ENCODE measurements at regions not wholly inside any gene's neighbourhood (a gene's known extent, or its start where the extent isn't known, plus 50 kb on each side); places are given as distances from the start of the nearest gene placed in this dataset.

DNA sequence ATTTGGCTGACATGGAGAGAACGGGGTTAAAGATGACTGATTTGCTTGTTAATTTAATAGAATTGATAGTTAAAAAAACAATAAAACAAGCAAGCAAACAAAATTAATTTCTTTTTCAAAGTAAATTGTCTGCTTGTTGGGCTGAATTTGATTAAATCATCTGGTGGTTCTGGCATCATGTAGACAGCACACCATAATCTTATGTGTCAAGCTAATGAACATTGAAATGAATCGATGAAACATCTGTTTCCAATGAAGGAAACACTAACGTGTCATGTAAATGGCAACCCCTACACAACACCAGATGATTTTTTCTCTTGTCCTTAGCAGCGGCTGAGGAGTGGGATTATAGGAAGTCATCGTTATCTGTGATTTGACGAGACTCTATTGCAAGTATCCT lies 399.6 kb upstream of the RAG2 start:
- H3K9me3 ChIP-seq (ENCODE audit: insufficient read depth, low read depth, low read length) = no peaks in the 10 kb centered on the region
- H3K4me3 ChIP-seq (ENCODE audit: low read length) = no peak overlapping the region
- H3K27ac ChIP-seq (ENCODE audit: low read depth, low read length) = no peak overlapping the region
- no peaks in the 10 kb centered on the region for H3K4me1 ChIP-seq (ENCODE audit: insufficient read depth, low read length)
- 93% methylated on average over 6 of the region's 6 CpGs for WGBS
- H3K9ac ChIP-seq (ENCODE audit: low read depth, low read length) = no peak overlapping the region
- no peaks in the 10 kb centered on the region for H3K36me3 ChIP-seq (ENCODE audit: insufficient read depth, low read length)
- H3K27me3 ChIP-seq (ENCODE audit: insufficient read depth, low read length) = no peaks in the 10 kb centered on the region

DNA sequence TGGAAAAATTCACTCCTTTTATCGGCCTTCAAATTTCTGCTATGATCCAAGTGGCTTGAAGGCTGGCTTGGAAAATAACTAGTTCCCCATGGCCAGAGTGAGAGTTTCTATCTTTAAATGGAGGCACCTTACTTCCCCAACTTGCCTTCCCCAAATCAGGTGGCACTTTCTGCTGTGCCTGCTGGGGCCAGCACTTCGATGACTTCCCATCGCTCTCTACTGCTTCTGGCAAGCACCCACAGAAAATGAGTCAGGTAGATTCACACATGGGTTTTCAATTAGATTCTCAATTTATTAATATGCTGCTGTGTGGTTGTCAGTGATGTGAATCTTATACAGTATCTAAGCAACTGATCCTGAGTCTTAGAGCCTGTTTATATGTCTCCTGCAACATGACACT lies 398.8 kb upstream of the RAG2 start:
- Histone ChIP-seq H3K9me3 (ENCODE audit: insufficient read depth, low read depth, low read length) (no peaks in the 10 kb centered on the region), H3K4me1 (ENCODE audit: insufficient read depth, low read length) (no peaks in the 10 kb centered on the region), H3K4me3 (ENCODE audit: low read length) (no peak overlapping the region), H3K27me3 (ENCODE audit: insufficient read depth, low read length) (no peaks in the 10 kb centered on the region), H3K36me3 (ENCODE audit: insufficient read depth, low read length) (no peaks in the 10 kb centered on the region), H3K9ac (ENCODE audit: low read depth, low read length) (no peak overlapping the region), H3K27ac (ENCODE audit: low read depth, low read length) (no peak overlapping the region)
- 93% methylated on average over 3 of the region's 3 CpGs for WGBS

DNA sequence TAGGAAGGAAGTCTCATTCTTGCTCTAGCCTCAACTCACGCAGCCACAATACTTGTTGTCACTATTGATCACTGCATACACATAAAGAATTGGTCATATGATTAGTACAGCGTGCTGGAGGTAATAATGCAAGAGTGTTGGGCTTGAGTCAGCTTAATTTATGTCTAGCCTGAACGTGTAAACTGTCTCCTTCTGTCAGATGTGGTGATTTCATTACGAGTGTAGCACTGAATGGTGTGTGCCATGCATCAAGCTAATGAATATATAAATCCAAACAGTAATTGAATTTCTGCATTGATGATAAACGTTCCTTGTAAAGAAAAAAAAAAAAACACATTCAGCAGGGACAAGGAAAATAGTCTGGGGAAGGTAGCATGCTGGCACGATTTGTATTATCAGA lies 396.2 kb upstream of the RAG2 start:
- Histone ChIP-seq H3K4me1 (ENCODE audit: insufficient read depth, low read length) (no peaks in the 10 kb centered on the region), H3K9ac (ENCODE audit: low read depth, low read length) (no peak overlapping the region), H3K36me3 (ENCODE audit: insufficient read depth, low read length) (no peaks in the 10 kb centered on the region), H3K27ac (ENCODE audit: low read depth, low read length) (no peak overlapping the region), H3K4me3 (ENCODE audit: low read length) (no peak overlapping the region), H3K9me3 (ENCODE audit: insufficient read depth, low read depth, low read length) (no peaks in the 10 kb centered on the region), H3K27me3 (ENCODE audit: insufficient read depth, low read length) (no peaks in the 10 kb centered on the region)
- 85% methylated on average over 5 of the region's 6 CpGs for WGBS

DNA sequence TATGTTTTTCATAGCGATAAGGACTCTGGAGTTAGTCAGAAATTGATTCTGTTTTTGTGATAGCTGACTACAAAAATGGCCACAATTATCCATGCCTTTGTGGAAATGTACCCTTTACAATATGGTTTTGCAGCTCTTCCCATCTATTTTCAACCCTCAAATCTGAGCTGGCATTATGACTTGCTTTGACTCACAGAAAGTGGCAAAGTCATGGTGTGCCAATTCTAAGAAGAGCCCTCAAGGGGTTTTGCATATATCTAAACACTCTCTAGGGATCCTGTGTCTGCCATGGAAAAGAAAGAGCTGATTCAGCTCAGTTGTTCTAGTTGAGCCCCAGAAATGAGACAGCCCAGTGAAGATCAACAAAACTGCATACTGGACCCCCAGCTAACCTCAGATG lies 390.5 kb upstream of the RAG2 start:
- H3K36me3 ChIP-seq (ENCODE audit: insufficient read depth, low read length) = no peaks in the 10 kb centered on the region
- H3K4me3 ChIP-seq (ENCODE audit: low read length) = no peak overlapping the region
- WGBS = 95% methylated on average over 1 of the region's 1 CpG
- H3K4me1 ChIP-seq (ENCODE audit: insufficient read depth, low read length) = no peaks in the 10 kb centered on the region
- H3K9me3 ChIP-seq (ENCODE audit: insufficient read depth, low read depth, low read length) = peaks cover 18% of the 10 kb centered on the region
- no peak overlapping the region for H3K27ac ChIP-seq (ENCODE audit: low read depth, low read length)
- H3K27me3 ChIP-seq (ENCODE audit: insufficient read depth, low read length) = no peaks in the 10 kb centered on the region
- no peak overlapping the region for H3K9ac ChIP-seq (ENCODE audit: low read depth, low read length)

DNA sequence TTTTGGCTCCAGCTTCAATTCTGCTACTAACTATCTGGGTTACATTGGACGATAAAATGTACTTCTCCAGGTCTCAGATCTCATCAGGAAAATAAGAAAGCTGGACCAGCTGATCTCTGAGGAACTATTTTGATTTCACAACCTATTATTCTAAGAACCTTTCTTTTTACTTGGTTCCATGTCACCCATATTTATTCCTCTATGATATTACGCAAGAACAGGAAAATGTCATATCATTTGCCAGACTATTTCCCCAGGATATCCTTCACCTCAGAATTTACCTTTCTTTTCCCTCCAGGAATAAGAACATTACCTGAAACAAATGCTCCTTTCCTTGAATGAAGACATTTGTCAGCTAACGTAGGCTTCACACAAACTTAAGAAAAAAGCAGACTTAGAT lies 387.5 kb upstream of the RAG2 start:
- Histone ChIP-seq H3K4me3 (ENCODE audit: low read length) (no peak overlapping the region), H3K27me3 (ENCODE audit: insufficient read depth, low read length) (no peaks in the 10 kb centered on the region), H3K9me3 (ENCODE audit: insufficient read depth, low read depth, low read length) (peaks cover 32% of the 10 kb centered on the region), H3K36me3 (ENCODE audit: insufficient read depth, low read length) (no peaks in the 10 kb centered on the region), H3K4me1 (ENCODE audit: insufficient read depth, low read length) (no peaks in the 10 kb centered on the region), H3K27ac (ENCODE audit: low read depth, low read length) (no peak overlapping the region), H3K9ac (ENCODE audit: low read depth, low read length) (no peak overlapping the region)
- 96% methylated on average over 3 of the region's 3 CpGs for WGBS

GRCh38 chr11:36976741-36977140 lies 378.7 kb upstream of the RAG2 start:
- WGBS = 83% methylated on average over 2 of the region's 2 CpGs
- H3K36me3 ChIP-seq (ENCODE audit: insufficient read depth, low read length) = no peaks in the 10 kb centered on the region
- H3K9me3 ChIP-seq (ENCODE audit: insufficient read depth, low read depth, low read length) = peaks cover 19% of the 10 kb centered on the region
- H3K27ac ChIP-seq (ENCODE audit: low read depth, low read length) = no peak overlapping the region
- no peak overlapping the region for H3K9ac ChIP-seq (ENCODE audit: low read depth, low read length)
- no peaks in the 10 kb centered on the region for H3K27me3 ChIP-seq (ENCODE audit: insufficient read depth, low read length)
- no peaks in the 10 kb centered on the region for H3K4me1 ChIP-seq (ENCODE audit: insufficient read depth, low read length)
- H3K4me3 ChIP-seq (ENCODE audit: low read length) = no peak overlapping the region

- Histone ChIP-seq H3K27me3 (ENCODE audit: insufficient read depth, low read length) (no peaks in the 10 kb centered on the region), H3K4me1 (ENCODE audit: insufficient read depth, low read length) (no peaks in the 10 kb centered on the region), H3K9ac (ENCODE audit: low read depth, low read length) (no peak overlapping the region), H3K9me3 (ENCODE audit: insufficient read depth, low read depth, low read length) (0 out of 2 replicates have a peak, but pooled peaks cover 9% of the 10 kb centered on the region), H3K4me3 (ENCODE audit: low read length) (no peak overlapping the region), H3K27ac (ENCODE audit: low read depth, low read length) (no peak overlapping the region), H3K36me3 (ENCODE audit: insufficient read depth, low read length) (no peaks in the 10 kb centered on the region)
- WGBS = no CpG with 5 or more reads among the region's 1 CpG
Measured at GRCh38 chr11:36974771-36975170, 376.7 kb upstream of the RAG2 start.

GRCh38 chr11:36953976-36954375 lies 355.9 kb upstream of the RAG2 start:
- Histone ChIP-seq H3K4me3 (ENCODE audit: low read length) (no peak overlapping the region), H3K27ac (ENCODE audit: low read depth, low read length) (no peak overlapping the region), H3K27me3 (ENCODE audit: insufficient read depth, low read length) (no peaks in the 10 kb centered on the region), H3K36me3 (ENCODE audit: insufficient read depth, low read length) (no peaks in the 10 kb centered on the region), H3K9ac (ENCODE audit: low read depth, low read length) (no peak overlapping the region), H3K9me3 (ENCODE audit: insufficient read depth, low read depth, low read length) (no peaks in the 10 kb centered on the region; the same call in 1 of the 2 replicates), H3K4me1 (ENCODE audit: insufficient read depth, low read length) (no peaks in the 10 kb centered on the region)

DNA sequence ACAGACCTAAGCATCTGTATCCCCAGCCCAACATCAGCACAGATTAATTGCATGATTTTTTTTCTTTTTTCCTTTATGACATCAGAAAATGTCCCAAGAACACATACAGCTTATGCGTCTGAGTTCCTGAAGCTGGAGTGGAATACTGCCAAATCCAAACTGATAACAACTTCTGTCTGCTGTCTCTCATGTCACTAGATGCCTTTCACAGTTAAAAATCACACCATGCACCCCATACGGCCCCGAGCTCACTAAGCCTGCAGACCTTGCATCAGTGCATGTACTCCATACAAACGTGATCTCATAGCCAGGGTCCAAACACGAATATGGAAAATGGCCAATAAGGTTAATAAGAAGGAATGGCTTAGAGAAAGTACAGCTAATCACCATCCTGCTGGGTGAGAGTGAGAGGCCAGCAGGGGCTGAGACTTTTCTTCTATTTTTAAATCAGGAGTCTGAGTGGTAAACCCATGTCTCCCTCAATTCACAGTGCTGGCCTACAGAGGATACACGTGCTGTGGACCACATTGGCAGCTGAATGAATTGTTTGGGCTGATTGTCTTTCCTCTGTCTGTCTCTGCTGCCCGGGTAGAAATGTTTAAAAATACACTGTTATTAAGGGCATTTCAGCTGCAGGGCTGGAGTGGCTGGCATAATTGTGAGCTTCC lies 350.6 kb upstream of the RAG2 start:
- no peak overlapping the region for H3K27ac ChIP-seq (ENCODE audit: low read depth, low read length)
- 84% methylated on average over 7 of the region's 7 CpGs for WGBS

DNA sequence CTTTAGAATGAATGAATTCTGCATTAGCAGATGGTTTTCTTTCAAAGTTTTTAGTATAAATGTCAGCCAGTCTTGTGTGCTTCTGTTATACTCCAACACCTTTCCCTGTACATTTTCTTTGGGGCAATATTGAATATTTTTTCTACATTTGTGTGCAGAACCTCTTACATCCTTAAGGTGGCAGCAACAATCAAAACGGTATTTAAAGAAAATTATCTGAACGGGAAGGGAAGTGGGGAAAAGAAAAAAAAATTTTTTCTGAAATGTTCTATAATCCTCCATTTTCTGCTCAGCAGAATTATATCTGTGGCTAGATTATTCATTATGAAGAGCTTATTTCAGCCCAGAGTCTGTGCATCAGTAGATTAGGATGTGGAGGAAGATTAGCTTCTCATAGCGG lies 347.3 kb upstream of the RAG2 start:
- Histone ChIP-seq H3K4me3 (ENCODE audit: low read length) (no peak overlapping the region), H3K36me3 (ENCODE audit: insufficient read depth, low read length) (no peaks in the 10 kb centered on the region), H3K27ac (ENCODE audit: low read depth, low read length) (no peak overlapping the region), H3K4me1 (ENCODE audit: insufficient read depth, low read length) (no peaks in the 10 kb centered on the region), H3K9me3 (ENCODE audit: insufficient read depth, low read depth, low read length) (no peaks in the 10 kb centered on the region; the same call in 1 of the 2 replicates), H3K9ac (ENCODE audit: low read depth, low read length) (no peak overlapping the region), H3K27me3 (ENCODE audit: insufficient read depth, low read length) (no peaks in the 10 kb centered on the region)
- 91% methylated on average over 1 of the region's 3 CpGs for WGBS

More for the DNA sequence above, 350.6 kb upstream of the RAG2 start:
- Histone ChIP-seq H3K27me3 (ENCODE audit: insufficient read depth, low read length) (no peaks in the 10 kb centered on the region), H3K9ac (ENCODE audit: low read depth, low read length) (no peak overlapping the region), H3K36me3 (ENCODE audit: insufficient read depth, low read length) (no peaks in the 10 kb centered on the region), H3K4me1 (ENCODE audit: insufficient read depth, low read length) (no peaks in the 10 kb centered on the region), H3K9me3 (ENCODE audit: insufficient read depth, low read depth, low read length) (no peaks in the 10 kb centered on the region; the same call in 1 of the 2 replicates), H3K4me3 (ENCODE audit: low read length) (no peak overlapping the region)

- no peak overlapping the region for H3K4me3 ChIP-seq (ENCODE audit: low read length)
- 98% methylated on average over 4 of the region's 5 CpGs for WGBS
- H3K4me1 ChIP-seq (ENCODE audit: insufficient read depth, low read length) = no peaks in the 10 kb centered on the region
- H3K27me3 ChIP-seq (ENCODE audit: insufficient read depth, low read length) = no peaks in the 10 kb centered on the region; the same call in 1 of the 2 replicates
- no peak overlapping the region for H3K9ac ChIP-seq (ENCODE audit: low read depth, low read length)
- H3K9me3 ChIP-seq (ENCODE audit: insufficient read depth, low read depth, low read length) = no peaks in the 10 kb centered on the region
- H3K27ac ChIP-seq (ENCODE audit: low read depth, low read length) = no peak overlapping the region
- no peaks in the 10 kb centered on the region for H3K36me3 ChIP-seq (ENCODE audit: insufficient read depth, low read length)
Measured at GRCh38 chr11:36933481-36933880, 335.4 kb upstream of the RAG2 start.

DNA sequence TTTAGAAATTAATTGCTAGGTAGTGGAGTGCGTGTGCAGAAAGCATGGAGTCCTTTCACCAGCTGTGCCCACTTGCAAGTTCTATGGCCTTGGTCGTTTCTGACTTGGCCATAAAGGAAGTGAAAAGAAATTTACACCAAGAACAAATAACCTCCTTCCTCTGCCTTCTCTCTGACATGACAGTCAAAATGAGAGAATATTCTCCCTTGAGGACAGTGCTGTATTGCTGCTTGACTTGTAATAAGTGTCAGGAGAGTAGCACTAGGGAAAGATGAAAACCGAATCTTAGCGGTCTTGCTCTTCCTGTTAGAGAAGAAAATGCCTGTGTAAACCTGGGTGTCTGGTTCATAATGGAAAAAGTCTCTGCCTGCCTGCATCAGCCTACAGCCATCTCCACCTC lies 333.1 kb upstream of the RAG2 start:
- Histone ChIP-seq H3K4me1 (ENCODE audit: insufficient read depth, low read length) (no peaks in the 10 kb centered on the region), H3K4me3 (ENCODE audit: low read length) (no peak overlapping the region), H3K27me3 (ENCODE audit: insufficient read depth, low read length) (no peaks in the 10 kb centered on the region; the same call in 1 of the 2 replicates), H3K9ac (ENCODE audit: low read depth, low read length) (no peak overlapping the region), H3K9me3 (ENCODE audit: insufficient read depth, low read depth, low read length) (no peaks in the 10 kb centered on the region), H3K36me3 (ENCODE audit: insufficient read depth, low read length) (no peaks in the 10 kb centered on the region), H3K27ac (ENCODE audit: low read depth, low read length) (no peak overlapping the region)
- 90% methylated on average over 4 of the region's 4 CpGs for WGBS
